DND-41 (cell line): ENCODE measurements at regions not wholly inside any gene's neighbourhood (a gene's known extent, or its start where the extent isn't known, plus 50 kb on each side); places are given as distances from the start of the nearest gene placed in this dataset.

Experiments
- ATAC-seq: fragments of 200-7000 bp; cut with Tn5 transposase; 3 replicates; pipeline ENCODE4 v1.9.1; 2021; ENCODE audit warnings: low read depth; ENCODE audit not compliant: insufficient read depth
- DNase-seq: peaks from one replicate; pipeline ENCODE4 v3.0.0-alpha.2; 2020
- H2AFZ ChIP-seq: 2 replicates; pipeline ENCODE4 v1.6.0; 2012; ENCODE audit warnings: low read depth, low read length
- H3K27ac ChIP-seq: 2 replicates; pipeline ENCODE4 v1.5.1; 2012; ENCODE audit warnings: low read length, inconsistent platforms
- H3K27me3 ChIP-seq: fragments of 200-600 bp; sonication (generic); 2 replicates; pipeline ENCODE4 v1.6.0; 2012; ENCODE audit warnings: low read length, mild to moderate bottlenecking, inconsistent platforms; ENCODE audit not compliant: insufficient read depth, poor library complexity
- H3K36me3 ChIP-seq: 2 replicates; pipeline ENCODE4 v1.5.1; 2012; ENCODE audit warnings: low read length, inconsistent platforms; ENCODE audit not compliant: insufficient read depth
- H3K4me1 ChIP-seq: 2 replicates; pipeline ENCODE4 v1.5.1; 2012; ENCODE audit warnings: mild to moderate bottlenecking, low read length; ENCODE audit not compliant: insufficient read depth
- H3K4me2 ChIP-seq: 2 replicates; pipeline ENCODE4 v1.6.0; 2012; ENCODE audit warnings: mild to moderate bottlenecking, moderate library complexity, low read length, inconsistent platforms; ENCODE audit not compliant: insufficient read depth
- H3K4me3 ChIP-seq, 2 experiments: fragments of 200-600 bp in 1 of 2; shearing (Covaris generic) in 1 of 2; 2 replicates each; pipeline ENCODE4 v1.5.1; 2012 to 2016; ENCODE audit warnings: inconsistent platforms in 2 of 2, low read length in 2 of 2, mild to moderate bottlenecking in 2 of 2, low read depth in 1 of 2, moderate library complexity in 1 of 2
- H3K79me2 ChIP-seq: 2 replicates; pipeline ENCODE4 v1.6.0; 2012; ENCODE audit warnings: low read length, inconsistent platforms; ENCODE audit not compliant: insufficient read depth
- H3K9ac ChIP-seq: 2 replicates; pipeline ENCODE4 v1.6.0; 2012; ENCODE audit warnings: low read depth, mild to moderate bottlenecking, inconsistent platforms, low read length, moderate library complexity
- H3K9me3 ChIP-seq: 2 replicates; pipeline ENCODE4 v1.5.1; 2012; ENCODE audit warnings: low read length, moderate library complexity, mild to moderate bottlenecking, inconsistent platforms; ENCODE audit not compliant: insufficient read depth, severe bottlenecking
- H4K20me1 ChIP-seq: 2 replicates; pipeline ENCODE4 v1.6.0; 2012; ENCODE audit warnings: low read length; ENCODE audit not compliant: insufficient read depth
- CTCF ChIP-seq: IDR thresholded peaks from 2 replicates; pipeline ENCODE4 v1.5.1; 2012; ENCODE audit warnings: borderline replicate concordance, low read length, moderate library complexity, mild to moderate bottlenecking; ENCODE audit not compliant: poor library complexity, severe bottlenecking; ENCODE audit errors: extremely low read depth
- EZH2 ChIP-seq: IDR thresholded peaks from 3 replicates; pipeline ENCODE4 v1.6.1; 2012; ENCODE audit warnings: borderline replicate concordance, low read depth, mild to moderate bottlenecking, moderate library complexity, low read length, inconsistent platforms; ENCODE audit not compliant: severe bottlenecking

GRCh38 chr14:44804391-44804790, 157.4 kb downstream of the KLHL28 start:
- TF ChIP-seq CTCF (no peak), EZH2 (no peak)
- Histone ChIP-seq H2AFZ (no peak overlapping the region), H3K79me2 (no peaks in the 10 kb centered on the region), H3K9ac (no peak overlapping the region), H3K27me3 (no peaks in the 10 kb centered on the region), H3K4me1 (no peaks in the 10 kb centered on the region), H3K36me3 (no peaks in the 10 kb centered on the region), H3K27ac (no peak overlapping the region), H4K20me1 (no peaks in the 10 kb centered on the region), H3K9me3 (no peaks in the 10 kb centered on the region), H3K4me3 (no peak overlapping the region), H3K4me2 (no peak overlapping the region)
- DNase-seq, result no peak
- ATAC-seq, result no peak

GRCh38 chr14:44803239-44803905, 158.4 kb downstream of the KLHL28 start:
- DNase-seq, result no peak
- TF ChIP-seq CTCF (peak; percentile 71), EZH2 (no peak)
- no peaks in the 10 kb centered on the region for H3K9me3 ChIP-seq

GRCh38 chr14:44798386-44799242, 163.1 kb downstream of the KLHL28 start:
- no peaks in the 10 kb centered on the region for H3K36me3 ChIP-seq
- H4K20me1 ChIP-seq, result no peaks in the 10 kb centered on the region
- H3K9ac ChIP-seq, result no peak overlapping the region
- no peak overlapping the region for H2AFZ ChIP-seq
- H3K79me2 ChIP-seq, result no peaks in the 10 kb centered on the region
- no peak overlapping the region for H3K4me2 ChIP-seq
- no peak for DNase-seq
- no peak overlapping the region for H3K4me3 ChIP-seq
- H3K27ac ChIP-seq, result no peak overlapping the region
- ATAC-seq, result no peak
- H3K27me3 ChIP-seq, result no peaks in the 10 kb centered on the region
- no peaks in the 10 kb centered on the region for H3K9me3 ChIP-seq
- no peaks in the 10 kb centered on the region for H3K4me1 ChIP-seq
- TF ChIP-seq CTCF, result no peak
- TF ChIP-seq EZH2, result no peak

More at GRCh38 chr14:44803239-44803905, 158.4 kb downstream of the KLHL28 start:
- H3K27ac ChIP-seq, result no peak overlapping the region
- no peaks in the 10 kb centered on the region for H3K27me3 ChIP-seq
- H3K36me3 ChIP-seq, result no peaks in the 10 kb centered on the region
- no peak overlapping the region for H3K9ac ChIP-seq
- ATAC-seq, result peak; percentile 82
- H3K4me3 ChIP-seq, result no peak overlapping the region
- no peak overlapping the region for H2AFZ ChIP-seq
- no peak overlapping the region for H3K4me2 ChIP-seq
- no peaks in the 10 kb centered on the region for H3K79me2 ChIP-seq
- H3K4me1 ChIP-seq, result no peaks in the 10 kb centered on the region
- no peaks in the 10 kb centered on the region for H4K20me1 ChIP-seq
